PC-3 (cell line): ENCODE measurements at regions not wholly inside any gene's neighbourhood (a gene's known extent, or its start where the extent isn't known, plus 50 kb on each side); places are given as distances from the start of the nearest gene placed in this dataset.

Experiments used
- CTCF ChIP-seq: fragments of 300-600 bp; sonication (generic); conservative IDR thresholded peaks from 2 replicates; pipeline ENCODE4 v1.5.1; 2017; ENCODE audit warnings: antibody characterized with exemption, low read depth, mild to moderate bottlenecking, low read length
- EZH2 ChIP-seq: fragments of 300-600 bp; sonication (generic); IDR thresholded peaks from one replicate; pipeline ENCODE4 v1.6.1; 2017; ENCODE audit warnings: antibody characterized with exemption, mild to moderate bottlenecking, low read length; ENCODE audit not compliant: unreplicated experiment
- EZH2phosphoT487 ChIP-seq: fragments of 300-600 bp; sonication (generic); IDR thresholded peaks from 2 replicates; pipeline ENCODE4 v1.6.1; 2018; ENCODE audit warnings: mild to moderate bottlenecking, antibody characterized with exemption, low read length, borderline replicate concordance

- TF ChIP-seq CTCF (no peak), EZH2 (no peak), EZH2phosphoT487 (no peak)
Measured at GRCh38 chr13:62305756-62306155, 890.1 kb upstream of the PCDH20 start.
